Iris pigment epithelial cell (primary cell): ENCODE measurements at regions not wholly inside any gene's neighbourhood (a gene's known extent, or its start where the extent isn't known, plus 50 kb on each side); places are given as distances from the start of the nearest gene placed in this dataset.
"Not testable (repeated sequence)": the region's sequence is repeated elsewhere in the genome, so short reads cannot be mapped to it uniquely, and the experiment has no call there.

Experiments
- DNase-seq: peaks from one replicate; pipeline ENCODE4 v3.0.0-alpha.2; 2011; ENCODE audit warnings: low read depth

- DNase-seq, result peak; percentile 68
Observed at GRCh38 chr4:181860157-181860556, 383.0 kb upstream of the TENM3 start.

- DNase-seq, result peak; percentile 43
Observed at GRCh38 chr4:181860668-181861067, 382.5 kb upstream of the TENM3 start.

- no peak for DNase-seq
Observed at GRCh38 chr4:181863856-181864255, 379.3 kb upstream of the TENM3 start.

- DNase-seq, result peak; percentile 47
Observed at GRCh38 chr4:181870326-181870725, 372.9 kb upstream of the TENM3 start.

GRCh38 chr4:181874602-181875001 is 368.6 kb upstream of the TENM3 start:
- DNase-seq, result no peak

GRCh38 chr4:181877329-181877848 is 365.8 kb upstream of the TENM3 start:
- DNase-seq, result peak; percentile 60

GRCh38 chr4:181890031-181890430 is 353.2 kb upstream of the TENM3 start:
- DNase-seq, result no peak

GRCh38 chr4:181890911-181891310 is 352.3 kb upstream of the TENM3 start:
- DNase-seq, result no peak

GRCh38 chr4:181896614-181897013 is 346.6 kb upstream of the TENM3 start:
- DNase-seq, result no peak

- peak; percentile 69 for DNase-seq
Observed at GRCh38 chr4:181897935-181898334, 345.3 kb upstream of the TENM3 start.

GRCh38 chr4:181902404-181902803 is 340.8 kb upstream of the TENM3 start:
- DNase-seq, result not testable (repeated sequence)

- no peak for DNase-seq
Observed at GRCh38 chr4:181905708-181906107, 337.5 kb upstream of the TENM3 start.

GRCh38 chr4:181908168-181908567 is 335.0 kb upstream of the TENM3 start:
- no peak for DNase-seq

GRCh38 chr4:181909368-181909767 is 333.8 kb upstream of the TENM3 start:
- DNase-seq, result peak; percentile 76

GRCh38 chr4:181911420-181911819 is 331.8 kb upstream of the TENM3 start:
- DNase-seq, result peak; percentile 22

- DNase-seq, result no peak
Observed at GRCh38 chr4:181933471-181933870, 309.7 kb upstream of the TENM3 start.

GRCh38 chr4:181938631-181939030 is 304.6 kb upstream of the TENM3 start:
- no peak for DNase-seq

- DNase-seq, result no peak
Observed at GRCh38 chr4:181939199-181939945, 303.8 kb upstream of the TENM3 start.

GRCh38 chr4:181944527-181944926 is 298.7 kb upstream of the TENM3 start:
- no peak for DNase-seq

- DNase-seq, result no peak
Observed at GRCh38 chr4:181946902-181947301, 296.3 kb upstream of the TENM3 start.

GRCh38 chr4:181948839-181949382 is 294.3 kb upstream of the TENM3 start:
- DNase-seq, result no peak

- DNase-seq, result no peak
Observed at GRCh38 chr4:181949704-181950312, 293.4 kb upstream of the TENM3 start.
